Kidney epithelial cell (primary cell): ENCODE measurements at regions not wholly inside any gene's neighbourhood (a gene's known extent, or its start where the extent isn't known, plus 50 kb on each side); places are given as distances from the start of the nearest gene placed in this dataset.
"Not testable (repeated sequence)": the region's sequence is repeated elsewhere in the genome, so short reads cannot be mapped to it uniquely, and the experiment has no call there.

Experiments
- DNase-seq: peaks from one replicate; pipeline ENCODE4 v3.0.0-alpha.2; 2010; ENCODE audit warnings: low read depth
- H3K27me3 ChIP-seq: 2 replicates; pipeline ENCODE4 v1.6.0; 2011; ENCODE audit warnings: low read length; ENCODE audit not compliant: control insufficient read depth, insufficient read depth
- H3K36me3 ChIP-seq: 2 replicates; pipeline ENCODE4 v1.5.1; 2011; ENCODE audit warnings: low read length; ENCODE audit not compliant: control insufficient read depth, insufficient read depth
- H3K4me3 ChIP-seq: 2 replicates; pipeline ENCODE4 v1.5.1; 2011; ENCODE audit warnings: low read depth, mild to moderate bottlenecking, control low read depth, low read length
- TF ChIP-seq, protein P1 (sequence below): IDR thresholded peaks from 2 replicates; pipeline ENCODE4 v1.5.1; 2011; ENCODE audit warnings: mild to moderate bottlenecking, moderate library complexity, low read length, control low read depth, inconsistent platforms; ENCODE audit not compliant: insufficient read depth, poor library complexity, severe bottlenecking

DNA sequence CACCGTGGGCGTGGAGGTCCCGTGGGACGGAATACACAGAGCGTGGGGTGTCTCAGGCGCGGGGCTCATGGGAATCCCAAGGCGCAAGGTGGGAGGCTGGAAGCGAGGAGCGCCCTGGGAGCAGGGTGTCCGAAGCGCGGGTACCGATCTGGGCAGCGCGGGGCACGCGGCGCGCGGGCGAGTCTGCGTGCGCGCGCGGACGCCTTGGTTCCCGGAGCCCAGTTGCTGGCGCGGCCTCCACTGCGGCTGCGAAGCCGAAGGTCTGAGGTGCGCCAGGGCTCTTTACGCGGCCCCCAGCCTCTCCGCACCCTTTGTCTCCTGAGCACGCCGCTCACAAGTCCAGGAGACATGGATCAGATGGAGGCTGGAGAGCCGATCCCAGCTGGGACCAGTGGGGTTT lies 118.5 kb downstream of the CRLF3 start:
- DNase-seq, H3K36me3 ChIP-seq: not testable (repeated sequence)
- Histone ChIP-seq H3K27me3 (peaks cover 11% of the 10 kb centered on the region), H3K4me3 (peak overlapping the region; percentile 5)

DNA sequence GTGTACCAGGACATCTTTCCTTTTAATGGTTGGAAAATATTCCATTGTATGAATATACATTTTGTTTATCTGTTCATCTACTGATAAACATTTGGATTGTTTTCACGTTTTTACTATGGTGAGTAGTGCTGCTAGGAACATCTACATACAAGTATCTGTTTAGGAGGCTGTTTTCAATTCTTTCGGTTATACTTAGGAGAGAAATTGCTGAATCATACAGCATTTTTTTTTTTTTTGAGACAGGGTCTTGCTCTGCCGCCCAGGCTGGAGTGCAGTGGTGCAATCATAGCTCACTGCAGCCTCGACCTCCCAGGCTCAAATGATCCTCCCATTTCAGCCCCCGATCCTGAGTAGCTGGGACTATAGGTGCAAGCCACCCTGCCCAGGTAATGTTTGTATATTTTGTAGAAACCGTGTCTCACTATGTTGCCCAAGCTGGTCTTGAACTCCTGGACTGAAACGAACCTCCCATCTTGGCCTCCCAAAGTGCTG lies 122.9 kb downstream of the CRLF3 start:
- TF ChIP-seq, protein P1, sequence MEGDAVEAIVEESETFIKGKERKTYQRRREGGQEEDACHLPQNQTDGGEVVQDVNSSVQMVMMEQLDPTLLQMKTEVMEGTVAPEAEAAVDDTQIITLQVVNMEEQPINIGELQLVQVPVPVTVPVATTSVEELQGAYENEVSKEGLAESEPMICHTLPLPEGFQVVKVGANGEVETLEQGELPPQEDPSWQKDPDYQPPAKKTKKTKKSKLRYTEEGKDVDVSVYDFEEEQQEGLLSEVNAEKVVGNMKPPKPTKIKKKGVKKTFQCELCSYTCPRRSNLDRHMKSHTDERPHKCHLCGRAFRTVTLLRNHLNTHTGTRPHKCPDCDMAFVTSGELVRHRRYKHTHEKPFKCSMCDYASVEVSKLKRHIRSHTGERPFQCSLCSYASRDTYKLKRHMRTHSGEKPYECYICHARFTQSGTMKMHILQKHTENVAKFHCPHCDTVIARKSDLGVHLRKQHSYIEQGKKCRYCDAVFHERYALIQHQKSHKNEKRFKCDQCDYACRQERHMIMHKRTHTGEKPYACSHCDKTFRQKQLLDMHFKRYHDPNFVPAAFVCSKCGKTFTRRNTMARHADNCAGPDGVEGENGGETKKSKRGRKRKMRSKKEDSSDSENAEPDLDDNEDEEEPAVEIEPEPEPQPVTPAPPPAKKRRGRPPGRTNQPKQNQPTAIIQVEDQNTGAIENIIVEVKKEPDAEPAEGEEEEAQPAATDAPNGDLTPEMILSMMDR: no peak
- Histone ChIP-seq H3K27me3 (peaks cover 11% of the 10 kb centered on the region), H3K36me3 (no peaks in the 10 kb centered on the region), H3K4me3 (no peak overlapping the region)
- no peak for DNase-seq

DNA sequence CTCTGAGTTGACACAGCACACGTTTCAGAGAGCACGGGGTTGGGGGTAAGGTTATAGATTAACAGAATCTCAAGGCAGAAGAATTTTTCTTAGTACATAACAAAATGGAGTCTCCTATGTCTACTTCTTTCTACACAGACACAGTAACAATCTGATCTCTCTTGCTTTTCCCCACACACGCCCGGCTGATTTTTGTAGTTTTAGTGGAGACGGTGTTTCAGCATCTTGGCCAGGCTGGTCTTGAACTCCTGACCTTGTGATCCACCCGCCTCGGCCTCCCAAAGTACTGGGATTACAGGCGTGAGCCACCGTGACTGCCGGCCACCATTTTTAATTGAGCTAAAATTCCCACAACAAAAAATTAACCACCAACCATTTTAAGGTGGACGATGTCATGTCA lies 123.7 kb downstream of the CRLF3 start:
- DNase-seq, H3K4me3 ChIP-seq: not testable (repeated sequence)

DNA sequence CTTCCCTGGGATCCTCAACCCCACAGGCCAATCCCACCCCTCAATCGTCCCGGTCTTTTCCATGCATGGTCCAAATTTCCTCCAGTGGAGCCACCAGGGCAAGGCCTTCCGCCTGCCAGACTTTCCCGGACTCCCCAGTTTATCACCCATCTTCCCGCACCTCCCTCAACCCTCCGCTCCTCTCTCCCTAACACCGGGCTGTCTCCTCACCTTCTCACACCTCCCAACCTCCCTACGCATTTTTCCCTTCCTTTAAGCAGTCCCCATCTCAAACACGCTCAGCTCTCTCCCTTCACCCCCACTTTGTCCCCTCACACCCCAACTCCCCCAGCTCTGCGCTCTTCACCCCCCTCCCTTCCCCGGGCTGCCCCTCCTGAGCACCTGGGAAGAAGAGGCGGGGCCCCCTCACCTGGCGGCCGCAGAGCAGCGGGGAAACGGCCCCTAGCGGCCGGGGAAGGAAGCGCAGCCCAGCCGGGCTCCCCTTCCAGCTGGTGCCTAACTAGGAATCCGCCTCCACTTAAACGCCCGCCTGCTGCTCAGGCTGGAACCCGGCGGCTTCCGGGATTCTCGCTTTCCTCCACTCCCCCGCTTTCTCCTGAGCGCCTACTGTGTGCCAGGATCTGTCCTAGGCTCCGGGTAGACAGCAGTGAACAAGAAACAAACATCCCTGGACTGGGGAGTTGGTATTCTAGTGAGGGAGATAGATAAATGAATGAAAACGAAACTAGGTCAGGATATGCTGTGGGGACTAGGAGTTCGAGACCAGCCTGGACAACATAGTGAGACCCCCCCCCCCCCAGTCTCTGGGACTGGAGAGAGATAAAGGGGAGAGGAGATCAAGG lies 126.7 kb downstream of the CRLF3 start:
- peak overlapping the region; percentile 6 for H3K4me3 ChIP-seq
- DNase-seq, H3K27me3 ChIP-seq, H3K36me3 ChIP-seq: not testable (repeated sequence)
- TF ChIP-seq, protein P1: peak; percentile 89

More for the DNA sequence above, 123.7 kb downstream of the CRLF3 start:
- H3K36me3 ChIP-seq, H3K27me3 ChIP-seq: not testable (repeated sequence)

DNA sequence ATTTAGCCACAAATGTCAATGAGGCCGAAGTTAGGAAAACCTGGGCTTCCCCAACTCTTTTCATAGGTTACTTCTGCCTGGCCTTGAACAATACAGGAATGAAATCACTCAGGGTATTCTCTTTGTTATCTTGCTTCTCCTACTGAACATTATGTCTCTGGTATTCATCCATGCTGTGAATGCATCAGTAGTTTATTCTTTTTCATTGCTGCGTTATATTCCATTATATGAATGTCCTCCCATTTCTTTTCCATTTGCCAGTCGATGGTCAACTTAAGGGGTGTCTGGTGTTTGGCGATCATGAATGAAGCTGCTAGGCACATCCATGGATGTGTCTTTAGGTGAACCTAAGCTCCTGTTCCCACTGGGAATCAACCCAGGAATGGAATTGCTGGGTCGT lies 128.3 kb downstream of the CRLF3 start:
- TF ChIP-seq, protein P1: no peak

DNA sequence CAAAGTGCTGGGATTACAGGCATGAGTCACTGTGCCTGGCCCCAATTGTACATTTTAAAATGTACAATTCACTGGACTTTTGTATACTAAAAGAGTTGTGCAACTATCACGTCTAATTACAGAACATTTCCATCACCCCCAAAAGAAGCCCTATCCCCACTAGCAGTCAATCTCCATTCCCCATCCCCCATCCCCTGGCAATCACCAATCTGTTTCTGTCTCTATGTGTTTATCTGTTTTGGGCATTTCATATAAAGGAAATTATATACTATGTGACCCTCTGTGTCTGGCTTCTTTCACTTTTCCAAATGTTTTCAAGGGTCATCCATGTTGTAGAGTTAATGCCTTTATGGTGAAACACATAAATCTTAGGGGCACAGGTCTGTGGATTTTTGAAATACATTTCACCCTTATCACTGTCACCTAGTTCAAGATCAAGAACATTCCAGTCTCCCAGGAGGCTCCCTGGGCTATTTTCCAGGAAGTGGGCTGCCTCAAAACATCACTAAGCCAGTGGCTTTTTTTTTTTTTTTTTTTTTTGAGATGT lies 129.2 kb downstream of the CRLF3 start:
- H3K27me3 ChIP-seq, H3K4me3 ChIP-seq, H3K36me3 ChIP-seq, DNase-seq: not testable (repeated sequence)

More for the DNA sequence above, 128.3 kb downstream of the CRLF3 start:
- DNase-seq: no peak
- Histone ChIP-seq H3K4me3 (no peak overlapping the region), H3K36me3 (no peaks in the 10 kb centered on the region), H3K27me3 (no peaks in the 10 kb centered on the region)

DNA sequence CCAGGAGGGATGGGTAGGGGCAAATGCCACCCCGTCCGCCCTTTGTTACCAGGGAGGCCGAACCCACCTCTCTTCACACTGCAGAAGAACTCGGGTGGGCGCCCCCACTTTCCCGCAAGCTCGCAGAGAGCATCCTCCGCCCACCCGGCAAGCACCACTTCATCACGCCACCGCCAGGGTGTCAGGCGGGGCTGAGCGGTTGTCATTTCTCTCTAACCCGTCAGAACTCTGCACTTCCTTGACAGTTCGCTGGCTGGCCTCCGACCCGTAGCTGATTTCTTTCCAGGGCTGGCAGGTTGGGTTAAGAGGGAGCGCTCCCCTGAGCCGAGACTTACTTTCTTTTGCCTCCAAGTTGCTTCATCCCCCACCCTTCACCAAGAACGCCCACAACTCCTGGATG lies 130.7 kb downstream of the CRLF3 start:
- H3K36me3 ChIP-seq, H3K27me3 ChIP-seq, DNase-seq, H3K4me3 ChIP-seq: not testable (repeated sequence)
- TF ChIP-seq, protein P1: peak; percentile 48

DNA sequence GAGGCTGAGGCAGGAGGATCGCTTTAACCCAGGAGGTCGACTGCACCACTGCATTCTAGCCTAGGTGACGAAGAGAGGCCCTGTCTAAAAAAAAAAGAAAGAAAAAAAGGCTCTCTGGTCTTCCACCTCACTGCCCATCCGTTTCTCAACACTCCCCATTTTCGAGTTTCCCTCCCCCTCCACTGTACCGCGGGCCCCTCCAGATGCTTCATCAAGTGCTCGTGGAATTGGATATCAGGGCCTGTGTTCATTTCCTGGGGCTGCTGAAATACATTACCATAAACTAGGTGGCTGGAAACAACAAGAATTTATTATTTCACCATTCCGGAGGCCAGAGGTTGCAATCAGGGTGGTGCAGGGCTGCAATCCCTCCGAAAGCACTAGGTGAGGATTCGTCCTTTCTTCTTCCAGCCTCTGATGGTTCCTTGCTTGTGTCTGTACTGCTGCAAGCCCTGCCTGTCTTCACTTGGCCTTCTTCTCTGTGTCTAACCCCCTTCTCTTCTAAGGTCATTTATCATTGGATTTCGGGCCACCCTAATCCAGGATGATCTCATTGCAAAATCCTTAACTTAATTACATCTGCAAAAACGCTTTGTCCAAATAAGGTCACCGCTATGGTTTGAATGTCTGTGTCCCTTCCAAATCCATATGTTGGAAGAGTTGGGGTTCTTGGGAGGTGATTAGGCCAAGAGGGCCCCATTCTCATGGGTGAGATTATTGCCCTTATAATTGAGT lies 135.1 kb downstream of the CRLF3 start:
- H3K4me3 ChIP-seq, H3K36me3 ChIP-seq, DNase-seq, H3K27me3 ChIP-seq: not testable (repeated sequence)

DNA sequence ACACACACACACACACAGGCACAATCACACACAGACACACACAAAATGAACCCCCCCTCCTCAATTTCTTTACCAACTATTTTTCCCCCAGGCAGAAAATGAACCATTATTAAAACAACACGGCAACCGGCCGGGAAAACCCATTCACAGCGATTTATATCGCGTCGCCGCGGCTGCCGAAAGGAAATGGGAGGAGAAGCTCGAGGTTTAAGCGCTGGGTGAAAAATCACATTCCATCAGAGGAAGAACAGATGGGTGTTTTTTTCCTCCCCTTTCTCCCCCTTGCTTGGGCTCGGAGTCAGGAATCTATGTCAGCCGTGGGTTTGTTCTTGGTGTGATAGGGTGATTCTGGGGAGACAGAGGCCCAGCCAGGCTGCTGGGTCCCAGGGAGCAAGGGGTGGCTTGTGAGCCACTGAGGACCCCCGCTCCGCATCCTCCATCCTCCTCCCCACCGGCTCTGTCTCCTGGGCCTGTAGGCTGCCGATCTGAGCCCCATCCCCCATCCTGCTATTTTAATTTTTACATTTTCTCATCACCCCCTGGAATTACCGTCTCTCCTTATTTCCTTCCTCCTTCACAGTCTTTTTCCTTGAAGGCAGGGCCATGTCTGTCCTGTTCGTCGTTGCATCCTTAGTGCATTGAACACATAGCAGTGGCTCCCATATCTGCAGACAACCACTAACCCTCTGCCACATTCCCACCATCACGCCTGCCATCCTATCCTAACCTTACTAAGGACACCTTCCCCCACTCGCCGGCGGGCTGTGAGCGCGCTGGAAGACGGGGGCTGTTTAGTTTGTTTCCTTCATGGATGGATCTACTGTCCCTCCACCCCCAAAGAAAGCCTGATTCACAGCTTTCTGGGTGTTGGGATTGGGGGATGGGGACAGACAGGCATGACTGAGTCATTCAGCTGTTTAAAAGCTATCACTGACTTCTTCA lies 137.7 kb downstream of the CRLF3 start:
- H3K27me3 ChIP-seq, DNase-seq: not testable (repeated sequence)

More for the DNA sequence above, 137.7 kb downstream of the CRLF3 start:
- H3K36me3 ChIP-seq, H3K4me3 ChIP-seq: not testable (repeated sequence)
